Mesenteric fat pad (tissue), 1 donor: ENCODE measurements at regions not wholly inside any gene's neighbourhood (a gene's known extent, or its start where the extent isn't known, plus 50 kb on each side); places are given as distances from the start of the nearest gene placed in this dataset.
A peak's percentile ranks its signal among the peaks of the same experiment; 100 is the strongest.

Source experiments
- DNase-seq: peaks from one replicate; pipeline ENCODE4 v3.0.0-alpha.2; 2020; ENCODE audit warnings: low spot score
- donor health status: DM: yes; HTN: yes; CAD: no.

GRCh38 chr10:71138166-71138830, 74.1 kb upstream of the UNC5B start:
- no peak for DNase-seq

- DNase-seq, result no peak
These were observed 70.8 kb upstream of the UNC5B start for GRCh38 chr10:71141528-71141927.

- DNase-seq, result no peak
These were observed 69.2 kb upstream of the UNC5B start for GRCh38 chr10:71143170-71143569.

- no peak for DNase-seq
These were observed 68.8 kb upstream of the UNC5B start for GRCh38 chr10:71143610-71144009.

- peak; percentile 64 for DNase-seq
These were observed 67.5 kb upstream of the UNC5B start for GRCh38 chr10:71144824-71145223.

GRCh38 chr10:71145352-71145945, 66.9 kb upstream of the UNC5B start:
- peak; percentile 35 for DNase-seq

- peak; percentile 45 for DNase-seq
These were observed 61.6 kb upstream of the UNC5B start for GRCh38 chr10:71150796-71151195.

- DNase-seq, result peak; percentile 33
These were observed 60.3 kb upstream of the UNC5B start for GRCh38 chr10:71152043-71152442.

- no peak for DNase-seq
These were observed 55.9 kb upstream of the UNC5B start for GRCh38 chr10:71156436-71156835.

GRCh38 chr10:71157435-71157834, 54.9 kb upstream of the UNC5B start:
- DNase-seq, result peak; percentile 57

GRCh38 chr10:71158251-71158650, 54.1 kb upstream of the UNC5B start:
- DNase-seq, result peak; percentile 16

- no peak for DNase-seq
These were observed 53.5 kb upstream of the UNC5B start for GRCh38 chr10:71158902-71159301.

GRCh38 chr10:71159892-71160291, 52.5 kb upstream of the UNC5B start:
- no peak for DNase-seq

- peak; percentile 14 for DNase-seq
These were observed 50.9 kb upstream of the UNC5B start for GRCh38 chr10:71161425-71161824.
